ENCODE measurements at regions not wholly inside any gene's neighbourhood (a gene's known extent, or its start where the extent isn't known, plus 50 kb on each side); places are given as distances from the start of the nearest gene placed in this dataset.

DNA sequence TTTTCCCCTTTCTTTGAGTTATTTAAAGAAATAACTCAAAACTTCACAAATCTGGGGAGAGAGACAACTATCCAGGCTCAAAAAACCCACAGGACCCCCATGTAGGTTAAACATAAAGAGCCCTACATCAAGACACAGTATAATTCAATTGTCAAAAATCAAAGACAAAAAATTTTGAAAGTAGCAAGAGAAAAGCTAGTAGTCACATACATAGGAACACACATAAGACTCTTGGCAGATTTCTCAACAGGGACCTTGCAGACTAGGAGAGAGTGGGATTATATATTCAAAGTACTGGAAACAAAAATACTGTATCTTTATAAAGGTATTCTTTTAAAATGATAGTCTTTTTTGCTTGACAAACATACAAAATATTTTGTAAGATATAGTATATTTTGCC, 296.9 kb downstream of the OSTF1 start:
- no peak for TF ChIP-seq POLR2A (IDR thresholded peaks at IDR 0.05; ENCODE audit: low read depth, low read length)
- no peak for TF ChIP-seq SPI1 (IDR thresholded peaks at IDR 0.05; ENCODE audit: low read depth, low read length)
- TF ChIP-seq TAF1 (IDR thresholded peaks at IDR 0.05; ENCODE audit: low read depth, low read length) = no peak
- no peak for TF ChIP-seq POU2F2 (IDR thresholded peaks at IDR 0.05; ENCODE audit: low read depth, low read length)
- TF ChIP-seq POLR2AphosphoS5 (IDR thresholded peaks at IDR 0.05; ENCODE audit: low read depth, low read length) = no peak
- no peak for TF ChIP-seq PAX5 (IDR thresholded peaks at IDR 0.05; ENCODE audit: insufficient read depth, low read length, severe bottlenecking)
- FAIRE-seq (no peak), DNase-seq (ENCODE audit: insufficient read length, low spot score) (no peak)

DNA sequence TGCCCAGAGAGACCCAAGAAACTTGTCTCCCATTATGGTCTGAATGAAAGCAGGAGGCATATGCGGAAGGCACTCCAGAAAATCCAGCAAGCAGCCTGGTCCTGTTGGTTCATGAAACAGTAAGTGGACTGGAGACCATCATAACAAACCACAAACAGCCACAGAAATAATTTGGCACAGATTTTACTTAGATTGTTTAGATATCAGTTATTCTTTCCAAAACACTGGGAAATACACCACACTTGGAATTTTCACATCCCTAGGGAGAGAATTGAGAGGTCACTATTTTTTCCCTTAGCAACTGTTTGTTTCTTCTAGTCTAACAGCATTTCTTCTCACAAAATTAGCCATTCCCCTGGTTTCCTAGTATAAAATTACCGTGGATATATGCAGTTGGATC, 300.8 kb downstream of the OSTF1 start:
- DNase-seq (ENCODE audit: insufficient read length, low spot score) (no peak), FAIRE-seq (no peak)
- TF ChIP-seq POLR2AphosphoS5 (IDR thresholded peaks at IDR 0.05; ENCODE audit: low read depth, low read length) (no peak), TAF1 (IDR thresholded peaks at IDR 0.05; ENCODE audit: low read depth, low read length) (no peak), SPI1 (IDR thresholded peaks at IDR 0.05; ENCODE audit: low read depth, low read length) (no peak), POLR2A (IDR thresholded peaks at IDR 0.05; ENCODE audit: low read depth, low read length) (no peak), POU2F2 (IDR thresholded peaks at IDR 0.05; ENCODE audit: low read depth, low read length) (no peak), PAX5 (IDR thresholded peaks at IDR 0.05; ENCODE audit: insufficient read depth, low read length, severe bottlenecking) (no peak)

- no peak for DNase-seq (ENCODE audit: insufficient read length, low spot score)
- no peak for FAIRE-seq
- TF ChIP-seq POLR2AphosphoS5 (IDR thresholded peaks at IDR 0.05; ENCODE audit: low read depth, low read length) (no peak), TAF1 (IDR thresholded peaks at IDR 0.05; ENCODE audit: low read depth, low read length) (no peak), POU2F2 (IDR thresholded peaks at IDR 0.05; ENCODE audit: low read depth, low read length) (no peak), SPI1 (IDR thresholded peaks at IDR 0.05; ENCODE audit: low read depth, low read length) (no peak)
Measured at GRCh38 chr9:75390951-75391350, 302.6 kb downstream of the OSTF1 start.

DNA sequence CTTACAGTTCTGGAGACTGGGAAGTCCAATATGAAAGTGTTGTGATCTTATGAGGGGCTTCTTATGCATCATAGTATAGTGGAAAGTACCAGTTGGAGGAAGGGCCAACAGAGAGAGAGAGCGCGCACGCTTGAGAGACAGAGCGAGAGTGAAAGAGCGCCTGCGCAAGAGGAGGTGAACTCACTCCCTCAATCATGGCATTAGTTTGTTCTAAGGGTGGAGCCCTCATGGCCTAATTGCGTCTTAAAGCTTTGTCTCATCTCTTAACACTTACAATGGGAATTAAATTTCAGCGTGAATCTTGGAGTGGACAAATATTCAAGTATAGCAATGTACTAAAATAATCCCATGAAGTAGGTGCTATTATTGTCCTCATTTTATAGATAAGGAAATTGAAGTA, 303.2 kb downstream of the OSTF1 start:
- TF ChIP-seq SPI1 (IDR thresholded peaks at IDR 0.05; ENCODE audit: low read depth, low read length) (no peak), PAX5 (IDR thresholded peaks at IDR 0.05; ENCODE audit: insufficient read depth, low read length, severe bottlenecking) (no peak), POLR2AphosphoS5 (IDR thresholded peaks at IDR 0.05; ENCODE audit: low read depth, low read length) (no peak), POU2F2 (IDR thresholded peaks at IDR 0.05; ENCODE audit: low read depth, low read length) (no peak), POLR2A (IDR thresholded peaks at IDR 0.05; ENCODE audit: low read depth, low read length) (no peak), TAF1 (IDR thresholded peaks at IDR 0.05; ENCODE audit: low read depth, low read length) (no peak)
- DNase-seq (ENCODE audit: insufficient read length, low spot score) (no peak), FAIRE-seq (no peak)

GRCh38 chr9:75395336-75395735, 307.0 kb downstream of the OSTF1 start:
- FAIRE-seq (no peak), DNase-seq (ENCODE audit: insufficient read length, low spot score) (no peak)
- no peak for TF ChIP-seq SPI1 (IDR thresholded peaks at IDR 0.05; ENCODE audit: low read depth, low read length)
- no peak for TF ChIP-seq POLR2AphosphoS5 (IDR thresholded peaks at IDR 0.05; ENCODE audit: low read depth, low read length)
- TF ChIP-seq PAX5 (IDR thresholded peaks at IDR 0.05; ENCODE audit: insufficient read depth, low read length, severe bottlenecking) = no peak
- TF ChIP-seq TAF1 (IDR thresholded peaks at IDR 0.05; ENCODE audit: low read depth, low read length) = no peak
- no peak for TF ChIP-seq POLR2A (IDR thresholded peaks at IDR 0.05; ENCODE audit: low read depth, low read length)
- TF ChIP-seq POU2F2 (IDR thresholded peaks at IDR 0.05; ENCODE audit: low read depth, low read length) = no peak

GRCh38 chr9:75397836-75398235, 309.5 kb downstream of the OSTF1 start:
- TF ChIP-seq TAF1 (IDR thresholded peaks at IDR 0.05; ENCODE audit: low read depth, low read length) (no peak), POLR2AphosphoS5 (IDR thresholded peaks at IDR 0.05; ENCODE audit: low read depth, low read length) (no peak), POLR2A (IDR thresholded peaks at IDR 0.05; ENCODE audit: low read depth, low read length) (no peak), SPI1 (IDR thresholded peaks at IDR 0.05; ENCODE audit: low read depth, low read length) (no peak), POU2F2 (IDR thresholded peaks at IDR 0.05; ENCODE audit: low read depth, low read length) (no peak), PAX5 (IDR thresholded peaks at IDR 0.05; ENCODE audit: insufficient read depth, low read length, severe bottlenecking) (no peak)
- no peak for DNase-seq (ENCODE audit: insufficient read length, low spot score)
- no peak for FAIRE-seq

DNA sequence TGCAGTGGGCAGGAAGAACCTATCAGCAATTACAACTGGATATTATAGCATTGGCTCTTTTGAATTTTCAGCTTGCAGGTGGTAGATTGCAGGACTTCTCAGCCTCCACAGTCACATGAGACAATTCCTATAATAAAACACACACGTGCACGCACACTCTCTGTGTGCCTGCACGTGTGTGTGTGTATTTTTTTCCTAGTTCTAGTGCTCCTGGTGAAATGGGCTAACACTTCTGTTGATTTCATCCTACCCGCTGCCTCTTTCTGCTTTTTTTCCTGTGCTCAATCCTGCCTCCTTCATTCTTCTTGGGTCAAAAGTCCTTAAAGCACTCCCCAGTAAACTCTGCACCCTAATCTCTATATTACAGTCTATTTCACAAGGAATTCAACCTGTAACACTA, 320.1 kb downstream of the OSTF1 start:
- FAIRE-seq (no peak), DNase-seq (ENCODE audit: insufficient read length, low spot score) (no peak)
- no peak for TF ChIP-seq POLR2AphosphoS5 (IDR thresholded peaks at IDR 0.05; ENCODE audit: low read depth, low read length)
- no peak for TF ChIP-seq PAX5 (IDR thresholded peaks at IDR 0.05; ENCODE audit: insufficient read depth, low read length, severe bottlenecking)

DNA sequence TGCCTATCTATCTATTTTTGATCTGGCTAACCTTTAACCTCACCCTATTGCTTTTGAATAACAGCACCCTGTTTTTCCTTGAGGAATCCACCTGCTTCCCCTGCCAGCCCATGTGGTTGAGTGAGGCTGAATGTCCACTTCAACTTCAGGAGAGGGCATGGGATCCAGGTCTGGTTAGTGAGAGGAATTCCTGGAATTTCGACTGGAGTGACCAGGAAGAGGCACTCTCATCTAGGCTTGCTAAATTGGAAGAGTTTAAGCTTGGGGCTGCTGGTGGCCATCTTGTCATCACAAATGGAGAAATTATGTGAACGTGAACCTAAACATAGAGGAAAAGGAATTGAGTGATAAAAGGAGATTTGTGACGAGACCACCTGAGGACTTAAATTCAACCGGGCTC, 322.1 kb downstream of the OSTF1 start:
- no peak for DNase-seq (ENCODE audit: insufficient read length, low spot score)
- TF ChIP-seq POU2F2 (IDR thresholded peaks at IDR 0.05; ENCODE audit: low read depth, low read length) = no peak
- no peak for TF ChIP-seq SPI1 (IDR thresholded peaks at IDR 0.05; ENCODE audit: low read depth, low read length)
- no peak for TF ChIP-seq TAF1 (IDR thresholded peaks at IDR 0.05; ENCODE audit: low read depth, low read length)
- TF ChIP-seq POLR2A (IDR thresholded peaks at IDR 0.05; ENCODE audit: low read depth, low read length) = no peak
- TF ChIP-seq PAX5 (IDR thresholded peaks at IDR 0.05; ENCODE audit: insufficient read depth, low read length, severe bottlenecking) = no peak
- TF ChIP-seq POLR2AphosphoS5 (IDR thresholded peaks at IDR 0.05; ENCODE audit: low read depth, low read length) = no peak

GRCh38 chr9:75414371-75415160, 326.3 kb downstream of the OSTF1 start:
- DNase-seq (ENCODE audit: insufficient read length, low spot score) (no peak), FAIRE-seq (no peak)
- TF ChIP-seq POU2F2 (IDR thresholded peaks at IDR 0.05; ENCODE audit: low read depth, low read length) (no peak), SPI1 (IDR thresholded peaks at IDR 0.05; ENCODE audit: low read depth, low read length) (no peak), POLR2A (IDR thresholded peaks at IDR 0.05; ENCODE audit: low read depth, low read length) (no peak), PAX5 (IDR thresholded peaks at IDR 0.05; ENCODE audit: insufficient read depth, low read length, severe bottlenecking) (no peak), TAF1 (IDR thresholded peaks at IDR 0.05; ENCODE audit: low read depth, low read length) (no peak), POLR2AphosphoS5 (IDR thresholded peaks at IDR 0.05; ENCODE audit: low read depth, low read length) (no peak)

More for the DNA sequence above, 322.1 kb downstream of the OSTF1 start:
- FAIRE-seq = no peak

DNA sequence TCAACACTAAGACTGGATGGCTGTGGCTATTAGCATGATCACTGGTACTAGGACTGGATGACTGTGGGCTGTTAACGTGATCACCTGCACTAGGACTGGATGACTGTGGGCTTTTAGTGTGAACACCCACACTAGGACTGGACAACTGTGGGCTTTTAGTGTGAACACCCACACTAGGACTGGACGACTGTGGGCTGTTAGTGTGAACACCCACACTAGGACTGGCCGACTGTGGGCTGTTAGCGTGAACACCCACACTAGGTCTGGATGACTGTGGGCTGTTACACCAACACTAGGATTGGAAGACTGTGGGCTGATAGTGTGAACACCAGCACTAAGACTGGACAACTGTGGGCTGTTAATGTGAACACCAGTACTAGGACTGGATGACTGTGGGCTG, 329.2 kb downstream of the OSTF1 start:
- no peak for FAIRE-seq
- TF ChIP-seq POU2F2 (IDR thresholded peaks at IDR 0.05; ENCODE audit: low read depth, low read length) (no peak), SPI1 (IDR thresholded peaks at IDR 0.05; ENCODE audit: low read depth, low read length) (no peak), POLR2A (IDR thresholded peaks at IDR 0.05; ENCODE audit: low read depth, low read length) (no peak), TAF1 (IDR thresholded peaks at IDR 0.05; ENCODE audit: low read depth, low read length) (no peak), POLR2AphosphoS5 (IDR thresholded peaks at IDR 0.05; ENCODE audit: low read depth, low read length) (no peak), PAX5 (IDR thresholded peaks at IDR 0.05; ENCODE audit: insufficient read depth, low read length, severe bottlenecking) (no peak)
- DNase-seq (ENCODE audit: insufficient read length, low spot score) = no peak

Measured in GM12891 (cell line).